PC-3 (cell line): ENCODE measurements at regions not wholly inside any gene's neighbourhood (a gene's known extent, or its start where the extent isn't known, plus 50 kb on each side); places are given as distances from the start of the nearest gene placed in this dataset.

Experiments
- ATAC-seq: fragments of 200-7000 bp; cut with Tn5 transposase; 2 replicates; pipeline ENCODE4 v1.9.1; 2020; ENCODE audit warnings: mild to moderate bottlenecking, moderate library complexity
- BruUV-seq: library from RNA; stranded (reverse); fragments of 400-500 nt; replicated peaks from 2 replicates; lab custom pipeline; 2021; lab: Mats Ljungman, UMichigan
- CTCF ChIA-PET: fragments of 300-600 bp; sonication (Branson Sonifier 250); formaldehyde crosslinking; loops from one replicate; lab custom pipeline; 2022; ENCODE audit warnings: antibody characterized with exemption; lab: Charles Lee
- POLR2A ChIA-PET: fragments of 300-600 bp; sonication (Branson Sonifier 250); formaldehyde crosslinking; loops from one replicate; lab custom pipeline; 2022; ENCODE audit warnings: antibody characterized with exemption; ENCODE audit not compliant: unreplicated experiment; lab: Charles Lee
- DNase-seq: peaks from one replicate; pipeline ENCODE4 v3.0.0-alpha.2; 2015
- H2AFZ ChIP-seq: fragments of 300-600 bp; sonication (generic); 2 replicates; pipeline ENCODE4 v1.6.0; 2016; ENCODE audit warnings: antibody characterized with exemption, low read length
- H3F3A ChIP-seq: fragments of 300-600 bp; sonication (generic); one replicate; pipeline ENCODE4 v1.6.0; 2017; ENCODE audit warnings: antibody characterized with exemption, low read length, control low read depth, mild to moderate bottlenecking; ENCODE audit not compliant: unreplicated experiment
- H3K27ac ChIP-seq: fragments of 300-600 bp; sonication (generic); 2 replicates; pipeline ENCODE4 v1.5.1; 2016; ENCODE audit warnings: mild to moderate bottlenecking, low read length
- H3K27me3 ChIP-seq: fragments of 300-600 bp; sonication (generic); 2 replicates; pipeline ENCODE4 v1.6.1; 2016; ENCODE audit warnings: low read length, mixed read lengths
- H3K36me3 ChIP-seq: fragments of 300-600 bp; sonication (generic); 2 replicates; pipeline ENCODE4 v1.6.1; 2016; ENCODE audit warnings: low read depth, mixed run types, low read length, mixed read lengths
- H3K4me1 ChIP-seq: fragments of 300-600 bp; sonication (generic); 2 replicates; pipeline ENCODE4 v1.5.1; 2016; ENCODE audit warnings: low read length; ENCODE audit not compliant: insufficient read depth
- H3K4me2 ChIP-seq: fragments of 300-600 bp; sonication (generic); 2 replicates; pipeline ENCODE4 v1.6.0; 2016; ENCODE audit warnings: low read length
- H3K4me3 ChIP-seq: fragments of 300-600 bp; sonication (generic); 2 replicates; pipeline ENCODE4 v1.5.1; 2016; ENCODE audit warnings: mild to moderate bottlenecking, low read length, mixed read lengths
- H3K79me2 ChIP-seq: fragments of 300-600 bp; sonication (generic); 2 replicates; pipeline ENCODE4 v1.6.1; 2017; ENCODE audit warnings: low read length, mixed read lengths
- H3K9ac ChIP-seq: fragments of 300-600 bp; sonication (generic); 2 replicates; pipeline ENCODE4 v1.6.0; 2016; ENCODE audit warnings: mild to moderate bottlenecking, low read length
- H3K9me2 ChIP-seq: fragments of 300-600 bp; sonication (generic); replicated peaks from 2 replicates; pipeline ENCODE4 v1.6.1; 2016; ENCODE audit warnings: mixed run types, low read length, mixed read lengths
- H3K9me3 ChIP-seq: fragments of 300-600 bp; sonication (generic); 2 replicates; pipeline ENCODE4 v1.6.1; 2016; ENCODE audit warnings: low read length, mixed read lengths
- H4K20me1 ChIP-seq: fragments of 300-600 bp; sonication (generic); 2 replicates; pipeline ENCODE4 v1.6.1; 2016; ENCODE audit warnings: low read length, mixed read lengths
- CTCF ChIP-seq: fragments of 300-600 bp; sonication (generic); conservative IDR thresholded peaks from 2 replicates; pipeline ENCODE4 v1.5.1; 2017; ENCODE audit warnings: antibody characterized with exemption, low read depth, mild to moderate bottlenecking, low read length
- EZH2 ChIP-seq: fragments of 300-600 bp; sonication (generic); IDR thresholded peaks from one replicate; pipeline ENCODE4 v1.6.1; 2017; ENCODE audit warnings: antibody characterized with exemption, mild to moderate bottlenecking, low read length; ENCODE audit not compliant: unreplicated experiment
- EZH2phosphoT487 ChIP-seq: fragments of 300-600 bp; sonication (generic); IDR thresholded peaks from 2 replicates; pipeline ENCODE4 v1.6.1; 2018; ENCODE audit warnings: mild to moderate bottlenecking, antibody characterized with exemption, low read length, borderline replicate concordance
- intact Hi-C: fragments of 100-400 bp; cut with micrococcal nuclease; formaldehyde crosslinking; loops from 2 replicates; pipeline ENCODE4 v1.9.0; 2023

GRCh38 chr14:101197595-101198397, 294.3 kb upstream of the RTL1 start:
- CTCF ChIA-PET: no interaction called here
- POLR2A ChIA-PET: no interaction called here

GRCh38 chr14:101198398-101199027, 295.0 kb upstream of the RTL1 start:
- POLR2A ChIA-PET: no interaction called here
- CTCF ChIA-PET: no interaction called here

More at GRCh38 chr14:101197595-101198397, 294.3 kb upstream of the RTL1 start:
- Histone ChIP-seq H3K36me3 (no peaks in the 10 kb centered on the region), H3K79me2 (no peaks in the 10 kb centered on the region), H4K20me1 (no peaks in the 10 kb centered on the region), H3K9me2 (no peaks in the 10 kb centered on the region), H2AFZ (no peak overlapping the region), H3F3A (no peaks in the 10 kb centered on the region), H3K9ac (no peak overlapping the region), H3K9me3 (no peaks in the 10 kb centered on the region), H3K4me1 (no peaks in the 10 kb centered on the region), H3K27me3 (no peaks in the 10 kb centered on the region), H3K27ac (no peak overlapping the region), H3K4me2 (no peak overlapping the region), H3K4me3 (no peak overlapping the region)
- no peak for ATAC-seq
- intact Hi-C loops: no loop called here
- BruUV-seq: no TSS peak
- DNase-seq: no peak
- no peak for TF ChIP-seq CTCF
- TF ChIP-seq EZH2: no peak
- no peak for TF ChIP-seq EZH2phosphoT487

More at GRCh38 chr14:101198398-101199027, 295.0 kb upstream of the RTL1 start:
- H3K4me2 ChIP-seq: no peak overlapping the region
- H4K20me1 ChIP-seq: no peaks in the 10 kb centered on the region
- H3F3A ChIP-seq: no peaks in the 10 kb centered on the region
- BruUV-seq: no TSS peak
- H3K27ac ChIP-seq: no peak overlapping the region
- H3K4me1 ChIP-seq: no peaks in the 10 kb centered on the region
- H3K9me3 ChIP-seq: no peaks in the 10 kb centered on the region
- H3K9me2 ChIP-seq: no peaks in the 10 kb centered on the region
- no peak for DNase-seq
- peak; percentile 40; the same call in 1 of the 2 replicates for ATAC-seq
- H3K36me3 ChIP-seq: no peaks in the 10 kb centered on the region
- no peak for TF ChIP-seq EZH2phosphoT487
- no peak for TF ChIP-seq CTCF
- TF ChIP-seq EZH2: no peak
- no peaks in the 10 kb centered on the region for H3K27me3 ChIP-seq
- H3K79me2 ChIP-seq: no peaks in the 10 kb centered on the region
- H2AFZ ChIP-seq: no peak overlapping the region
- no peak overlapping the region for H3K9ac ChIP-seq
- H3K4me3 ChIP-seq: no peak overlapping the region
- intact Hi-C loops: no loop called here
